ENCODE measurements at regions not wholly inside any gene's neighbourhood (a gene's known extent, or its start where the extent isn't known, plus 50 kb on each side); places are given as distances from the start of the nearest gene placed in this dataset.
A peak's percentile ranks its signal among the peaks of the same experiment; 100 is the strongest.

- no peak for TF ChIP-seq NFE2L2 (IDR thresholded peaks at IDR 0.05; ENCODE audit: low read depth, low read length)
Measured at GRCh38 chr6:10315658-10316372, 99.1 kb downstream of the TFAP2A start (continued).

DNA sequence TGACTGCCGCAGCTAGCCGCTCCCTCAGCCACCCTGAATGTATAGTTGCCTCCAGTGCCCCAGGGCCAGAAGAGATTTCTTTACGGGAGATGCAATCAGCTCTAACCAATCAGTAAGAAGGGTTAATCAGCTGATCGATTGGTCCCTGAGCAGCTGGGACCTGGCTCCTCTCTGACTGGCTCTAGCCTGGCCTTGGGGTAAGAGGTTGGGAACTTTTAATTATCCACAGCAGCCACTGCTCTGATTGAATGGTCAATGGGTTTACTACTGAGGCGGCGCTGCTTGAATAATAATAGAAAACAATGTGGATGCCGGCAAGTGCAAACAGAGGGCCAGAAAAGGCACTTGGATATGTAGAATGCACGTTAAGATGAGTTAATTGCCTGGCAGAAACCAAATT, 99.8 kb downstream of the TFAP2A start:
- H4K91ac ChIP-seq (ENCODE audit: insufficient read depth, low read depth, low read length), result no peak overlapping the region; the same call in 1 of the 2 replicates
- H3K36me3 ChIP-seq (ENCODE audit: control insufficient read depth, insufficient read depth, low read length), result no peaks in the 10 kb centered on the region
- no peak overlapping the region for H4K8ac ChIP-seq (ENCODE audit: low read depth in 2 of 2, low read length in 2 of 2)
- H4K5ac ChIP-seq (ENCODE audit: low read depth, low read length), result no peak overlapping the region
- H2AK5ac ChIP-seq (ENCODE audit: low read depth, low read length), result no peak overlapping the region
- H3K9me3 ChIP-seq (ENCODE audit: control insufficient read depth, insufficient read depth, low read length), result peaks cover 10% of the 10 kb centered on the region; the same call in 1 of the 2 replicates
- no peaks in the 10 kb centered on the region for H3K79me1 ChIP-seq (ENCODE audit: low read depth in 1 of 2, low read length in 2 of 2)
- H2BK5ac ChIP-seq (ENCODE audit: low read depth, low read length, poor library complexity, severe bottlenecking), result no peak overlapping the region
- TF ChIP-seq NFE2L2 (IDR thresholded peaks at IDR 0.05; ENCODE audit: low read depth, low read length) (no peak), MXI1 (IDR thresholded peaks at IDR 0.05; ENCODE audit: borderline replicate concordance, low read depth, low read length) (no peak), RAD21 (IDR thresholded peaks at IDR 0.05; ENCODE audit: low read length) (no peak), CHD1 (IDR thresholded peaks at IDR 0.05; ENCODE audit: low read depth, low read length) (no peak), RCOR1 (IDR thresholded peaks at IDR 0.05; ENCODE audit: insufficient replicate concordance, low read length) (no peak)
- TF ChIP-seq, protein P1, sequence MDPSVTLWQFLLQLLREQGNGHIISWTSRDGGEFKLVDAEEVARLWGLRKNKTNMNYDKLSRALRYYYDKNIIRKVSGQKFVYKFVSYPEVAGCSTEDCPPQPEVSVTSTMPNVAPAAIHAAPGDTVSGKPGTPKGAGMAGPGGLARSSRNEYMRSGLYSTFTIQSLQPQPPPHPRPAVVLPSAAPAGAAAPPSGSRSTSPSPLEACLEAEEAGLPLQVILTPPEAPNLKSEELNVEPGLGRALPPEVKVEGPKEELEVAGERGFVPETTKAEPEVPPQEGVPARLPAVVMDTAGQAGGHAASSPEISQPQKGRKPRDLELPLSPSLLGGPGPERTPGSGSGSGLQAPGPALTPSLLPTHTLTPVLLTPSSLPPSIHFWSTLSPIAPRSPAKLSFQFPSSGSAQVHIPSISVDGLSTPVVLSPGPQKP (IDR thresholded peaks at IDR 0.05; ENCODE audit: borderline replicate concordance, low read depth, low read length), result no peak
- ChIA-PET POLR2A (ENCODE audit: unreplicated experiment) (no interaction called here), CTCF (no interaction called here)
- WGBS, 2 experiments (ENCODE audit: extremely low coverage in 2 of 2, insufficient read length in 1 of 2), result 42% methylated on average over 4 of the region's 8 CpGs; no CpG with 5 or more reads in 1 of the 2 experiments
- no peaks in the 10 kb centered on the region for H3K4me1 ChIP-seq (ENCODE audit: control insufficient read depth, insufficient read depth, low read length)
- no peak overlapping the region for H3K4me3 ChIP-seq (ENCODE audit: insufficient read depth, low read depth, low read length)
- intact Hi-C loops (cut with micrococcal nuclease), result loop anchor here (5.0 kb wide), 1 partner anchor 87 kb away; no protein-coding TSS in a partner anchor
- no peak overlapping the region for H3K18ac ChIP-seq (ENCODE audit: low read depth, low read length)
- H2AK9ac ChIP-seq (replicated peaks; ENCODE audit: low read depth, low read length, poor library complexity), result no peak overlapping the region
- no peak overlapping the region for H3K27ac ChIP-seq (ENCODE audit: insufficient read depth, low read length)
- no peak overlapping the region for H3K9ac ChIP-seq (ENCODE audit: low read depth, low read length)
- no peaks in the 10 kb centered on the region for H3K27me3 ChIP-seq (ENCODE audit: control insufficient read depth, insufficient read depth, low read length)
- peak overlapping the region; percentile 49; the same call in 1 of the 2 replicates for H2BK20ac ChIP-seq (ENCODE audit: low read depth, low read length)
- H3K9me1 ChIP-seq (ENCODE audit: insufficient read depth, low read length), result no peaks in the 10 kb centered on the region
- H3K14ac ChIP-seq (replicated peaks; ENCODE audit: low read depth, low read length), result no peak overlapping the region
- no peak for DNase-seq
- no peak overlapping the region for H2BK15ac ChIP-seq (ENCODE audit: low read depth, low read length)
- H3K56ac ChIP-seq (ENCODE audit: extremely low read depth, insufficient read depth, low read length), result no peak overlapping the region
- in situ Hi-C loops (cut with MboI; ENCODE audit: low sequenced_read_pairs), result no loop called here
- H3K4ac ChIP-seq (ENCODE audit: low read depth, low read length), result no peak overlapping the region
- no peak overlapping the region for H3K4me2 ChIP-seq (ENCODE audit: low read depth, low read length)
- no peaks in the 10 kb centered on the region for H4K20me1 ChIP-seq (ENCODE audit: insufficient read depth, low read length)
- no peak for ATAC-seq (ENCODE audit: low read depth)
- BruUV-seq (replicated peaks), result no TSS peak
- no peak overlapping the region for H3K23ac ChIP-seq (ENCODE audit: low read depth, low read length)
- peak overlapping the region; percentile 58 for H2AFZ ChIP-seq (replicated peaks; ENCODE audit: low read length, poor library complexity)
- dilution Hi-C loops (cut with HindIII; ENCODE audit: low sequenced_read_pairs, unreplicated experiment), result no loop called here
- H2BK120ac ChIP-seq (ENCODE audit: low read depth, low read length), result 0 out of 2 replicates have a peak overlapping the region, but pooled peaks have one; percentile 13
